ENCODE measurements at regions not wholly inside any gene's neighbourhood (a gene's known extent, or its start where the extent isn't known, plus 50 kb on each side); places are given as distances from the start of the nearest gene placed in this dataset.

DNA sequence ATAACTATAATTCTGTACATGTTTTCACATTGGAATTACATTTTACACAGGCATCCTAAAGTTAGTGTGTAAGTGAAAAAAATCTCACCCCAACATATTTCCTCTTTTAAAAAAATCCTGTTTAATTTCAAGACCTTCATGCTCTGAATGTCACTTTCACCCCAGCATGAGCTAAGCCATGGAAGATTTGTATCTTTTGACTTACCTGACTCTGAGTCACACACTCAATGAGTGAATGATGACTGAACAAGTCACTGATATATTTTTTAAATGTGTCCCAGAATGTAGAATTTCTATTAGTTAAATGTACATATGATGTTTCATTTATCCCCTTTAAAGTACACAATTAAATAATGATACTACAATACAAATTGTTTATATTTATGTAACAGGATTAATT, 199.9 kb upstream of the RBMS3 start:
- ChIA-PET CTCF (interaction anchor here (0.5 kb wide), 1 partner anchor 683 kb away, joined by 5 read pairs; no protein-coding TSS in a partner anchor), POLR2A (no interaction called here)
- TF ChIP-seq, protein P1, sequence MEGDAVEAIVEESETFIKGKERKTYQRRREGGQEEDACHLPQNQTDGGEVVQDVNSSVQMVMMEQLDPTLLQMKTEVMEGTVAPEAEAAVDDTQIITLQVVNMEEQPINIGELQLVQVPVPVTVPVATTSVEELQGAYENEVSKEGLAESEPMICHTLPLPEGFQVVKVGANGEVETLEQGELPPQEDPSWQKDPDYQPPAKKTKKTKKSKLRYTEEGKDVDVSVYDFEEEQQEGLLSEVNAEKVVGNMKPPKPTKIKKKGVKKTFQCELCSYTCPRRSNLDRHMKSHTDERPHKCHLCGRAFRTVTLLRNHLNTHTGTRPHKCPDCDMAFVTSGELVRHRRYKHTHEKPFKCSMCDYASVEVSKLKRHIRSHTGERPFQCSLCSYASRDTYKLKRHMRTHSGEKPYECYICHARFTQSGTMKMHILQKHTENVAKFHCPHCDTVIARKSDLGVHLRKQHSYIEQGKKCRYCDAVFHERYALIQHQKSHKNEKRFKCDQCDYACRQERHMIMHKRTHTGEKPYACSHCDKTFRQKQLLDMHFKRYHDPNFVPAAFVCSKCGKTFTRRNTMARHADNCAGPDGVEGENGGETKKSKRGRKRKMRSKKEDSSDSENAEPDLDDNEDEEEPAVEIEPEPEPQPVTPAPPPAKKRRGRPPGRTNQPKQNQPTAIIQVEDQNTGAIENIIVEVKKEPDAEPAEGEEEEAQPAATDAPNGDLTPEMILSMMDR (IDR thresholded peaks at IDR 0.05; ENCODE audit: insufficient read depth, low read depth, low read length), result no peak
- no peaks in the 10 kb centered on the region for H3K27me3 ChIP-seq (ENCODE audit: control insufficient read depth, insufficient read depth, low read length)
- H3K4me3 ChIP-seq (ENCODE audit: low read depth, low read length), result no peak overlapping the region
- no peaks in the 10 kb centered on the region for H3K36me3 ChIP-seq (ENCODE audit: control insufficient read depth, insufficient read depth, low read length)
- DNase-seq (ENCODE audit: low read depth), result no peak

DNA sequence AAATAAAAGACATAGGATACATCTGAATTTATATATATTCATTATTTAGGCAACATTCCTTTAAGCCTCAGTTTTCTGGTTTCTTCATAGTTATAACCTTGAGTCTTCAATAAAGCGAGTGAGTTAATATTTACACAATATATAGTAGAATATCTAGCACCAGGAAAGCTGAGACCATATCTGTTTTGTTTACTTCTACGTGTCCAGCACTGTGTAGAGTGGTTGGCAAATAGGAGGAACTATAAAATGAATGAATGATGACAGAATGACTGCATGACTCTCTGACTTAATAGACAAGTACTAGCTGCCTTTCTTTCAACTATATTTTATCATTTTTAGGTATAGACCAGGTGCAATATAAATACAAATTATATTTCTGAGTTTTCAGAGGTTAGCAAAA, 197.8 kb upstream of the RBMS3 start:
- Histone ChIP-seq H3K4me3 (ENCODE audit: low read depth, low read length) (no peak overlapping the region), H3K36me3 (ENCODE audit: control insufficient read depth, insufficient read depth, low read length) (no peaks in the 10 kb centered on the region), H3K27me3 (ENCODE audit: control insufficient read depth, insufficient read depth, low read length) (no peaks in the 10 kb centered on the region)
- no peak for DNase-seq (ENCODE audit: low read depth)
- TF ChIP-seq, protein P1 (IDR thresholded peaks at IDR 0.05; ENCODE audit: insufficient read depth, low read depth, low read length), result no peak
- ChIA-PET POLR2A (no interaction called here), CTCF (interaction anchor here (0.6 kb wide), 1 partner anchor 129 kb away, joined by 3 read pairs; no protein-coding TSS in a partner anchor)

DNA sequence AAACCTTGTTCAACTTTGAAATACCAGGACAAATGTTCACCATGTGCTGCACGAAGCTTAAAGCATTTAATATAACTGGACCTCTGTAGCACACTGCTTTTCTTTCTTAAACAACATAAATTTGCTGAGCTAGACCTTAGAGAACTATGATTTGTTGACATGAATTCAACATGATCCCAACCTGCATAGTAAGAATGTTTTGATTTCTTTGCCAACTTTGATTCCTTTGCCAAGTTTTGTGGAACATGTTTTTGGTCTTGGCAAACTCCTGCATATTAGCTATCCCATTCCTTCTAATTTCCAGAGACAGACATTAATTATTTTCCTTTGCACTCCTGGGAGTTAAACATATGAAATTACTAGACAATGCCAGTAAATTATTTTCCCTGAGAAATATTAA, 197.2 kb upstream of the RBMS3 start:
- CTCF ChIA-PET, result no interaction called here
- POLR2A ChIA-PET, result no interaction called here
- Histone ChIP-seq H3K27me3 (ENCODE audit: control insufficient read depth, insufficient read depth, low read length) (no peaks in the 10 kb centered on the region), H3K4me3 (ENCODE audit: low read depth, low read length) (no peak overlapping the region), H3K36me3 (ENCODE audit: control insufficient read depth, insufficient read depth, low read length) (no peaks in the 10 kb centered on the region)
- DNase-seq (ENCODE audit: low read depth), result no peak
- TF ChIP-seq, protein P1 (IDR thresholded peaks at IDR 0.05; ENCODE audit: insufficient read depth, low read depth, low read length), result no peak

DNA sequence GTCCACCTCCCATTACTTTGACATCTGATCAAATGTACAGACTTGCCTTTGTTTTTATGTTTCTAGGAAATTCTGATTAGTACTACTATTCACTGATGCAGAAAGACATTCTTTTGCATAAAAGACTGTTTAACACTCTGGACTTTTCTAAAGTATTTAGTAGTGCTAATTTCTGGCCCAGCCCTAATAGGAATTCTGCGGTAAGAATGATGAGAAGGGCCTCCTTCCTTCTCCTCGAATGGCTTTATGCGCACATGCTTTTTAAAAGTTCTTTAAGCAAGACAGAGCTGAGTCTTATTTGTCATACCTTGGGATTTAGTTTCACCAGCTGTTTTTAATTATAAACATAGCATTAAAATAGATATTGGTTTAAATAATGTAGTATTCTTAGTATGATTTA, 192.3 kb upstream of the RBMS3 start:
- ChIA-PET CTCF (no interaction called here), POLR2A (no interaction called here)
- H3K27me3 ChIP-seq (ENCODE audit: control insufficient read depth, insufficient read depth, low read length), result no peaks in the 10 kb centered on the region
- TF ChIP-seq, protein P1 (IDR thresholded peaks at IDR 0.05; ENCODE audit: insufficient read depth, low read depth, low read length), result no peak
- H3K36me3 ChIP-seq (ENCODE audit: control insufficient read depth, insufficient read depth, low read length), result no peaks in the 10 kb centered on the region
- no peak overlapping the region for H3K4me3 ChIP-seq (ENCODE audit: low read depth, low read length)
- DNase-seq (ENCODE audit: low read depth), result no peak

DNA sequence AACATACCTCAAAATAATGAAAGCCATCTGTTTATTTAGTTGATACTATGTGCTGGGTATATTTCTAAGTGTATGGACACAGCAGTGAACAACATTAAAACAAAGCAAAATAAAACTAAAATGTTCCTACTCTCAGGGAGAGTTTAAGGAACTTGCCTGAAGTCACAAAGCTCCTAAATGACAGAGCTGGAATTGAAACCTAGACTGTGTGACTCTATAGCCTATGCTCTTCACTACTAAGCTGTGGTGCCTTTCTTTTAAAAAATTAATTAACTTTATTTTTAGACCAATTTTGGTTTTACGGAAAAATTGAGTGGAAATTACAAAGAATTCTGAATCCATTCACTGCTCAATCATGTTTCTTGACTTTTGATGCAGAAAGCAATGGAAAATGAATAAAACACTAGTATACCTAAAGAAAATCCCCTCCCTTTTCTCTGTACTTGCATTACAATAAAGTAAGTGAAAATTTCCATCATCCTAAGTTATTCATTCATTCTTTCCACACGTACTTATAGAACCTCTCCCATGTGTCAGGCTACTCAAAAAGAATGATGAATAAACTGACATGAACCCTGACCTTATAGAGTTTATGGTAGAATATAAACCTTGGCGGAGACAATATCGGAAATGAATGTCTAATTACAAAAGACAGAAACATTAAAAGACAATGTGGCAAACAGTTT, 189.8 kb upstream of the RBMS3 start:
- POLR2A ChIA-PET, result interaction anchor here (0.6 kb wide), 1 partner anchor 12 kb away, joined by 8 read pairs; no protein-coding TSS in a partner anchor
- Histone ChIP-seq H3K27me3 (ENCODE audit: control insufficient read depth, insufficient read depth, low read length) (no peaks in the 10 kb centered on the region), H3K4me3 (ENCODE audit: low read depth, low read length) (no peak overlapping the region), H3K36me3 (ENCODE audit: control insufficient read depth, insufficient read depth, low read length) (no peaks in the 10 kb centered on the region)
- CTCF ChIA-PET, result no interaction called here
- TF ChIP-seq, protein P1 (IDR thresholded peaks at IDR 0.05; ENCODE audit: insufficient read depth, low read depth, low read length), result no peak
- DNase-seq (ENCODE audit: low read depth), result no peak

Measured in BJ (cell line).